Loucy (cell line): ENCODE measurements at regions not wholly inside any gene's neighbourhood (a gene's known extent, or its start where the extent isn't known, plus 50 kb on each side); places are given as distances from the start of the nearest gene placed in this dataset.

Source experiments
- H2AFZ ChIP-seq: fragments of 200-600 bp; sonication (generic); 2 replicates; pipeline ENCODE4 v1.6.0; 2016; ENCODE audit warnings: antibody characterized with exemption, mild to moderate bottlenecking, low read length, moderate library complexity
- H3F3A ChIP-seq: fragments of 200-600 bp; 2 replicates; pipeline ENCODE4 v1.6.0; 2016; ENCODE audit warnings: antibody characterized with exemption, low read depth, mild to moderate bottlenecking
- H3K27me3 ChIP-seq: fragments of 200-600 bp; sonication (generic); 2 replicates; pipeline ENCODE4 v1.6.1; 2014; ENCODE audit warnings: low read length, mild to moderate bottlenecking; ENCODE audit not compliant: insufficient read depth, poor library complexity, severe bottlenecking
- H3K36me3 ChIP-seq: fragments of 200-600 bp; sonication (generic); 2 replicates; pipeline ENCODE4 v1.6.1; 2016; ENCODE audit warnings: low read length; ENCODE audit not compliant: insufficient read depth
- H3K4me1 ChIP-seq: fragments of 200-600 bp; sonication (generic); 2 replicates; pipeline ENCODE4 v1.5.1; 2014; ENCODE audit warnings: low read length, mild to moderate bottlenecking; ENCODE audit not compliant: insufficient read depth, poor library complexity, severe bottlenecking
- H3K4me2 ChIP-seq: fragments of 200-600 bp; sonication (generic); 2 replicates; pipeline ENCODE4 v1.6.0; 2014; ENCODE audit warnings: antibody characterized with exemption, low read length, low read depth, mild to moderate bottlenecking; ENCODE audit not compliant: poor library complexity, severe bottlenecking
- H3K4me3 ChIP-seq: fragments of 200-600 bp; sonication (generic); 2 replicates; pipeline ENCODE4 v1.5.1; 2014; ENCODE audit warnings: low read length, mild to moderate bottlenecking, mixed read lengths; ENCODE audit not compliant: poor library complexity, severe bottlenecking
- H3K79me2 ChIP-seq: fragments of 200-600 bp; sonication (generic); 2 replicates; pipeline ENCODE4 v1.6.1; 2014; ENCODE audit warnings: low read length; ENCODE audit not compliant: insufficient read depth
- H3K9ac ChIP-seq: fragments of 200-600 bp; sonication (generic); 2 replicates; pipeline ENCODE4 v1.6.0; 2014; ENCODE audit warnings: mild to moderate bottlenecking, low read depth, low read length, moderate library complexity; ENCODE audit not compliant: poor library complexity, severe bottlenecking
- H3K9me2 ChIP-seq: fragments of 200-600 bp; sonication (generic); replicated peaks from 2 replicates; pipeline ENCODE4 v1.6.1; 2016; ENCODE audit warnings: low read depth, low read length, mixed read lengths
- H3K9me3 ChIP-seq: fragments of 200-600 bp; sonication (generic); 2 replicates; pipeline ENCODE4 v1.6.1; 2014; ENCODE audit warnings: mild to moderate bottlenecking, antibody characterized with exemption, low read length, low read depth; ENCODE audit not compliant: insufficient read depth
- H4K20me1 ChIP-seq: fragments of 200-600 bp; sonication (generic); 2 replicates; pipeline ENCODE4 v1.6.0; 2014; ENCODE audit warnings: antibody characterized with exemption, low read length, mild to moderate bottlenecking; ENCODE audit not compliant: insufficient read depth, poor library complexity, severe bottlenecking
- EZH2phosphoT487 ChIP-seq: fragments of 200-600 bp; IDR thresholded peaks from 2 replicates; pipeline ENCODE4 v1.6.1; 2018; ENCODE audit warnings: antibody characterized with exemption, mild to moderate bottlenecking, moderate library complexity, borderline replicate concordance
- TF ChIP-seq, protein P1 (sequence below): fragments of 200-600 bp; sonication (generic); conservative IDR thresholded peaks from 2 replicates; pipeline ENCODE4 v1.5.1; 2014; ENCODE audit warnings: mild to moderate bottlenecking, antibody characterized with exemption, low read length

DNA sequence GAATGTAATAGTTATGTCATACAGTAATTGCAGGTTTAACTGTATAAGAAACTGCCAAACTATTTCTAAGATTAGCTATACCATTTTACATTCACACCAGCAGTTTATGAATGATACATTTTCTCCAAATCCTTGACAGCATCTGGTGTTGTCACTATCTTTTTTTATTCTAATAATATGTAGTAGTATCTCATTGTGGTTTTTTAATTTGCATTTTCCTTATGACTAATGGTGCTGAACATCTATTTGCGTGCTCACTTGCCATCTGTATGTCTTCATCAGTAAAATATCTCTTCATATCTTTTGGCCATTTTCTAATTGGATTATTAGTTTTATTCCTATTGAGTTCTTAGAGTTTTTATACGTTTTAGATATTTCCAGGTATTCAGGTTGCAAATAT, 994.0 kb upstream of the SEMA6D start:
- H4K20me1 ChIP-seq, result no peaks in the 10 kb centered on the region
- no peak overlapping the region for H3K4me2 ChIP-seq
- no peaks in the 10 kb centered on the region for H3K27me3 ChIP-seq
- H3K4me1 ChIP-seq, result no peaks in the 10 kb centered on the region
- no peak overlapping the region for H3K4me3 ChIP-seq
- H3K9me2 ChIP-seq, result no peaks in the 10 kb centered on the region
- H3F3A ChIP-seq, result no peaks in the 10 kb centered on the region
- H2AFZ ChIP-seq, result no peak overlapping the region
- no peaks in the 10 kb centered on the region for H3K79me2 ChIP-seq
- H3K9ac ChIP-seq, result no peak overlapping the region
- 0 out of 2 replicates have a peak, but pooled peaks cover 2% of the 10 kb centered on the region for H3K9me3 ChIP-seq
- no peaks in the 10 kb centered on the region for H3K36me3 ChIP-seq
- TF ChIP-seq EZH2phosphoT487, result no peak
- TF ChIP-seq, protein P1, sequence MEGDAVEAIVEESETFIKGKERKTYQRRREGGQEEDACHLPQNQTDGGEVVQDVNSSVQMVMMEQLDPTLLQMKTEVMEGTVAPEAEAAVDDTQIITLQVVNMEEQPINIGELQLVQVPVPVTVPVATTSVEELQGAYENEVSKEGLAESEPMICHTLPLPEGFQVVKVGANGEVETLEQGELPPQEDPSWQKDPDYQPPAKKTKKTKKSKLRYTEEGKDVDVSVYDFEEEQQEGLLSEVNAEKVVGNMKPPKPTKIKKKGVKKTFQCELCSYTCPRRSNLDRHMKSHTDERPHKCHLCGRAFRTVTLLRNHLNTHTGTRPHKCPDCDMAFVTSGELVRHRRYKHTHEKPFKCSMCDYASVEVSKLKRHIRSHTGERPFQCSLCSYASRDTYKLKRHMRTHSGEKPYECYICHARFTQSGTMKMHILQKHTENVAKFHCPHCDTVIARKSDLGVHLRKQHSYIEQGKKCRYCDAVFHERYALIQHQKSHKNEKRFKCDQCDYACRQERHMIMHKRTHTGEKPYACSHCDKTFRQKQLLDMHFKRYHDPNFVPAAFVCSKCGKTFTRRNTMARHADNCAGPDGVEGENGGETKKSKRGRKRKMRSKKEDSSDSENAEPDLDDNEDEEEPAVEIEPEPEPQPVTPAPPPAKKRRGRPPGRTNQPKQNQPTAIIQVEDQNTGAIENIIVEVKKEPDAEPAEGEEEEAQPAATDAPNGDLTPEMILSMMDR, result no peak

DNA sequence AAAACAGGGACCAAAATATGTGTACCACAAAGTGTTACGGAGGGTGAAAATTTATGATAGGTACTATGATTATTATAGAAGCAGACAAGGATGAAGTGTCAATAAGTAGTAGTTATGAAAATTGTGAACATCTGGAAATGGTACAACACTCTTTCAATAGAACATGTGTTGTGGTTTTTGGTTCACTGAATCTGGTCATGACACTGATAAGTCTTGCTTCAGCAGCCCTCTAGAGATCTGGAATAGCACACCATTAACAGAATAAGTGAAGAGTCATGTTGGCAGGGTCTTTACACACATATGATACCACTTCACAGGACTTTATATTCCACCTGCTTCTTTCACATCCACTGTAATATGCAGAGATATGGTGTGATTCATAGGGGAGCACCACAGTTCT, 985.2 kb upstream of the SEMA6D start:
- H3K9me3 ChIP-seq, result no peaks in the 10 kb centered on the region
- no peak overlapping the region for H3K4me2 ChIP-seq
- no peaks in the 10 kb centered on the region for H3K27me3 ChIP-seq
- no peak overlapping the region for H3K9ac ChIP-seq
- H3F3A ChIP-seq, result no peaks in the 10 kb centered on the region
- TF ChIP-seq, protein P1, result no peak
- TF ChIP-seq EZH2phosphoT487, result no peak
- H3K4me1 ChIP-seq, result no peaks in the 10 kb centered on the region
- H3K79me2 ChIP-seq, result no peaks in the 10 kb centered on the region
- no peaks in the 10 kb centered on the region for H3K36me3 ChIP-seq
- no peaks in the 10 kb centered on the region for H4K20me1 ChIP-seq
- H2AFZ ChIP-seq, result no peak overlapping the region
- no peak overlapping the region for H3K4me3 ChIP-seq
- no peaks in the 10 kb centered on the region for H3K9me2 ChIP-seq

DNA sequence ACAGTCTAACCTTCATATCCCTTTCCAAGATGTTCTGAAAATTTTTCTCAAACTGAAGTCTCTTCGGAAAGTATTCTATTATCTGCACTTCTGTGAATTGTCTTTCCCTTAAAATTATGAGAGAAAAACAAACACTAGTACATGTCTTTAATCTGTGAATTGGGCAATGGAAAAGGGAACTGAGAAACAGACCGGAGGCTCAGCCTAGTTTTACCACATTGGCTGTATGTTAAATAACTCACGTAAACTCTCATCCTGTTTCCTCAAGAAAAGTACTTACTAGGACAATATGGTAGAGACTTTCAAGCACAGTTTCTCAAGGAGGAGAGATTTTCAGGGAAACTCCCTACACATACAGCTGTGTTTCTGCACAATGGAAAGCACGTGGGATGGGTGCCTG, 982.2 kb upstream of the SEMA6D start:
- Histone ChIP-seq H3K4me3 (no peak overlapping the region), H3K36me3 (no peaks in the 10 kb centered on the region), H3K4me2 (no peak overlapping the region), H3K9me2 (no peaks in the 10 kb centered on the region), H3K9ac (no peak overlapping the region), H3K27me3 (no peaks in the 10 kb centered on the region), H3K9me3 (no peaks in the 10 kb centered on the region), H3F3A (no peaks in the 10 kb centered on the region), H4K20me1 (no peaks in the 10 kb centered on the region), H3K4me1 (no peaks in the 10 kb centered on the region), H3K79me2 (no peaks in the 10 kb centered on the region), H2AFZ (no peak overlapping the region)
- TF ChIP-seq EZH2phosphoT487, result no peak
- TF ChIP-seq, protein P1, result no peak
